Activated CD4-positive, alpha-beta T cell treated with anti-CD3 and anti-CD28 coated beads, Interleukin-2, Interleukin-6, amounts not matched to agents 100 ng/mL and 50 ng/mL, durations not matched to agents 16 hours and 8 hours (primary cell): ENCODE measurements at regions not wholly inside any gene's neighbourhood (a gene's known extent, or its start where the extent isn't known, plus 50 kb on each side); places are given as distances from the start of the nearest gene placed in this dataset.

ENCODE experiments used
- DNase-seq: peaks from one replicate; pipeline ENCODE4 v3.0.0-alpha.2; 2020

- DNase-seq, result no peak
Observed at GRCh38 chr6:165077876-165078275, 231.5 kb downstream of the C6orf118 start.

GRCh38 chr6:165071906-165072305 is 237.5 kb downstream of the C6orf118 start:
- DNase-seq, result no peak

- no peak for DNase-seq
Observed at GRCh38 chr6:165060720-165061119, 248.7 kb downstream of the C6orf118 start.

- no peak for DNase-seq
Observed at GRCh38 chr6:165059032-165059431, 250.4 kb downstream of the C6orf118 start.

- no peak for DNase-seq
Observed at GRCh38 chr6:165056292-165056691, 253.1 kb downstream of the C6orf118 start.

GRCh38 chr6:165055231-165055630 is 254.2 kb downstream of the C6orf118 start:
- peak; percentile 15 for DNase-seq

- DNase-seq, result no peak
Observed at GRCh38 chr6:165052561-165053480, 256.6 kb downstream of the C6orf118 start.

GRCh38 chr6:165049362-165049761 is 260.0 kb downstream of the C6orf118 start:
- DNase-seq, result peak; percentile 62

- DNase-seq, result no peak
Observed at GRCh38 chr6:165047952-165048351, 261.5 kb downstream of the C6orf118 start.

GRCh38 chr6:165045631-165046030 is 263.8 kb downstream of the C6orf118 start:
- DNase-seq, result no peak

- DNase-seq, result no peak
Observed at GRCh38 chr6:165042912-165043311, 266.5 kb downstream of the C6orf118 start.

GRCh38 chr6:165040440-165040839 is 269.0 kb downstream of the C6orf118 start:
- no peak for DNase-seq

- DNase-seq, result no peak
Observed at GRCh38 chr6:165034271-165034741, 275.1 kb downstream of the C6orf118 start.

GRCh38 chr6:165031502-165031901 is 277.9 kb downstream of the C6orf118 start:
- no peak for DNase-seq

GRCh38 chr6:165025040-165025439 is 284.4 kb downstream of the C6orf118 start:
- DNase-seq, result no peak

- DNase-seq, result no peak
Observed at GRCh38 chr6:165019681-165020080, 289.7 kb downstream of the C6orf118 start.

- DNase-seq, result no peak
Observed at GRCh38 chr6:165015676-165016075, 293.7 kb downstream of the C6orf118 start.

GRCh38 chr6:165013701-165014100 is 295.7 kb downstream of the C6orf118 start:
- no peak for DNase-seq

GRCh38 chr6:165012183-165012582 is 297.2 kb downstream of the C6orf118 start:
- DNase-seq, result no peak

- no peak for DNase-seq
Observed at GRCh38 chr6:165010556-165011535, 298.6 kb downstream of the C6orf118 start.

- no peak for DNase-seq
Observed at GRCh38 chr6:165008971-165009370, 300.4 kb downstream of the C6orf118 start.

GRCh38 chr6:165002866-165003265 is 306.5 kb downstream of the C6orf118 start:
- no peak for DNase-seq

- DNase-seq, result no peak
Observed at GRCh38 chr6:165002358-165002757, 307.0 kb downstream of the C6orf118 start.
